Liver (tissue), 3 donors: ENCODE measurements at regions not wholly inside any gene's neighbourhood (a gene's known extent, or its start where the extent isn't known, plus 50 kb on each side); places are given as distances from the start of the nearest gene placed in this dataset.

Source experiments
- ATF3 ChIP-seq: IDR thresholded peaks from 2 replicates; pipeline ENCODE4 v1.6.1; 2016; ENCODE audit warnings: antibody characterized with exemption
- EGR1 ChIP-seq, 2 donors: IDR thresholded peaks; 2 replicates each; pipeline ENCODE4 v1.6.1; 2016 to 2018; ENCODE audit warnings: antibody characterized with exemption in 2 of 2, low read depth in 2 of 2
- FOXA1 ChIP-seq: IDR thresholded peaks from 2 replicates; pipeline ENCODE4 v1.6.1; 2016; ENCODE audit warnings: antibody characterized with exemption
- GABPA ChIP-seq, 2 donors: IDR thresholded peaks in 1 of 2; conservative IDR thresholded peaks in 1 of 2; 2 replicates each; pipeline ENCODE4 v1.6.1; 2016; ENCODE audit warnings: antibody characterized with exemption in 2 of 2, mild to moderate bottlenecking in 1 of 2, moderate library complexity in 1 of 2
- HNF4A ChIP-seq, 2 donors: conservative IDR thresholded peaks; 2 replicates each; pipeline ENCODE4 v1.6.1; 2016; ENCODE audit warnings: antibody characterized with exemption in 2 of 2, mild to moderate bottlenecking in 2 of 2
- JUND ChIP-seq, 2 donors: IDR thresholded peaks; 2 replicates each; pipeline ENCODE4 v1.6.1; 2016; ENCODE audit warnings: antibody characterized with exemption in 2 of 2
- MAX ChIP-seq: IDR thresholded peaks from 2 replicates; pipeline ENCODE4 v1.6.1; 2016; ENCODE audit warnings: antibody characterized with exemption
- RAD21 ChIP-seq, 2 donors: IDR thresholded peaks; 2 replicates each; pipeline ENCODE4 v1.6.1; 2016; ENCODE audit warnings: antibody characterized with exemption in 2 of 2, mild to moderate bottlenecking in 2 of 2
- REST ChIP-seq: IDR thresholded peaks from 2 replicates; pipeline ENCODE4 v1.6.1; 2016; ENCODE audit warnings: antibody characterized with exemption, mild to moderate bottlenecking
- SP1 ChIP-seq: IDR thresholded peaks from 2 replicates; pipeline ENCODE4 v1.6.1; 2018; ENCODE audit warnings: antibody characterized with exemption, mild to moderate bottlenecking
- TAF1 ChIP-seq: conservative IDR thresholded peaks from 2 replicates; pipeline ENCODE4 v1.6.1; 2016; ENCODE audit warnings: antibody characterized with exemption, mild to moderate bottlenecking
- YY1 ChIP-seq: IDR thresholded peaks from 2 replicates; pipeline ENCODE4 v1.6.1; 2016; ENCODE audit warnings: antibody characterized with exemption, mild to moderate bottlenecking
- TF ChIP-seq, protein P1 (sequence below): fragments of 150-350 bp; IDR thresholded peaks from 2 replicates; pipeline ENCODE4 v1.5.1; 2017; ENCODE audit warnings: improper control_type of control experiment, low read depth, low read length; ENCODE audit not compliant: missing input control
- TF ChIP-seq, protein P2 (sequence below): IDR thresholded peaks from 2 replicates; pipeline ENCODE4 v1.6.1; 2016; ENCODE audit warnings: antibody characterized with exemption
- donor health status: healthy.
- donor health status: healthy.

- no peak for TF ChIP-seq HNF4A (conservative IDR thresholded peaks at IDR 0.05)
- TF ChIP-seq, protein P1, sequence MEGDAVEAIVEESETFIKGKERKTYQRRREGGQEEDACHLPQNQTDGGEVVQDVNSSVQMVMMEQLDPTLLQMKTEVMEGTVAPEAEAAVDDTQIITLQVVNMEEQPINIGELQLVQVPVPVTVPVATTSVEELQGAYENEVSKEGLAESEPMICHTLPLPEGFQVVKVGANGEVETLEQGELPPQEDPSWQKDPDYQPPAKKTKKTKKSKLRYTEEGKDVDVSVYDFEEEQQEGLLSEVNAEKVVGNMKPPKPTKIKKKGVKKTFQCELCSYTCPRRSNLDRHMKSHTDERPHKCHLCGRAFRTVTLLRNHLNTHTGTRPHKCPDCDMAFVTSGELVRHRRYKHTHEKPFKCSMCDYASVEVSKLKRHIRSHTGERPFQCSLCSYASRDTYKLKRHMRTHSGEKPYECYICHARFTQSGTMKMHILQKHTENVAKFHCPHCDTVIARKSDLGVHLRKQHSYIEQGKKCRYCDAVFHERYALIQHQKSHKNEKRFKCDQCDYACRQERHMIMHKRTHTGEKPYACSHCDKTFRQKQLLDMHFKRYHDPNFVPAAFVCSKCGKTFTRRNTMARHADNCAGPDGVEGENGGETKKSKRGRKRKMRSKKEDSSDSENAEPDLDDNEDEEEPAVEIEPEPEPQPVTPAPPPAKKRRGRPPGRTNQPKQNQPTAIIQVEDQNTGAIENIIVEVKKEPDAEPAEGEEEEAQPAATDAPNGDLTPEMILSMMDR: no peak
- TF ChIP-seq YY1: no peak
- TF ChIP-seq, protein P2, sequence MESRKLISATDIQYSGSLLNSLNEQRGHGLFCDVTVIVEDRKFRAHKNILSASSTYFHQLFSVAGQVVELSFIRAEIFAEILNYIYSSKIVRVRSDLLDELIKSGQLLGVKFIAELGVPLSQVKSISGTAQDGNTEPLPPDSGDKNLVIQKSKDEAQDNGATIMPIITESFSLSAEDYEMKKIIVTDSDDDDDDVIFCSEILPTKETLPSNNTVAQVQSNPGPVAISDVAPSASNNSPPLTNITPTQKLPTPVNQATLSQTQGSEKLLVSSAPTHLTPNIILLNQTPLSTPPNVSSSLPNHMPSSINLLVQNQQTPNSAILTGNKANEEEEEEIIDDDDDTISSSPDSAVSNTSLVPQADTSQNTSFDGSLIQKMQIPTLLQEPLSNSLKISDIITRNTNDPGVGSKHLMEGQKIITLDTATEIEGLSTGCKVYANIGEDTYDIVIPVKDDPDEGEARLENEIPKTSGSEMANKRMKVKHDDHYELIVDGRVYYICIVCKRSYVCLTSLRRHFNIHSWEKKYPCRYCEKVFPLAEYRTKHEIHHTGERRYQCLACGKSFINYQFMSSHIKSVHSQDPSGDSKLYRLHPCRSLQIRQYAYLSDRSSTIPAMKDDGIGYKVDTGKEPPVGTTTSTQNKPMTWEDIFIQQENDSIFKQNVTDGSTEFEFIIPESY: no peak
- TF ChIP-seq SP1: no peak
- TF ChIP-seq MAX: no peak
- no peak for TF ChIP-seq REST
- no peak for TF ChIP-seq TAF1
- no peak for TF ChIP-seq ATF3
- no peak for TF ChIP-seq RAD21 (IDR thresholded peaks at IDR 0.05)
- TF ChIP-seq JUND (IDR thresholded peaks at IDR 0.05): no peak
- TF ChIP-seq EGR1 (IDR thresholded peaks at IDR 0.05; ENCODE audit: low read depth in 2 of 2): no peak
- no peak for TF ChIP-seq FOXA1
- no peak for TF ChIP-seq GABPA (IDR thresholded peaks at IDR 0.05 in 1 of 2, conservative IDR thresholded peaks at IDR 0.05 in 1 of 2)
Measured at GRCh38 chr10:105949721-105950120, 1214.8 kb downstream of the SORCS1 start.
